Uterus (tissue), 3 donors: ENCODE measurements at regions not wholly inside any gene's neighbourhood (a gene's known extent, or its start where the extent isn't known, plus 50 kb on each side); places are given as distances from the start of the nearest gene placed in this dataset.

Source experiments
- DNase-seq, 2 donors: peaks; one replicate each; pipeline ENCODE4 v3.0.0-alpha.2; 2019 to 2020
- H3K27ac ChIP-seq, 2 donors: fragments of 200-600 bp; sonication (generic); 1 replicate in 1 of 2; 2 replicates in 1 of 2; pipeline ENCODE4 v1.5.1; 2016 to 2018
- H3K27me3 ChIP-seq, 2 donors: fragments of 200-600 bp; sonication (generic); one replicate each; pipeline ENCODE4 v1.5.1; 2018 to 2019; ENCODE audit warnings: control low read depth in 1 of 2
- H3K36me3 ChIP-seq, 2 donors: fragments of 200-600 bp; sonication (generic); one replicate each; pipeline ENCODE4 v1.5.1; 2019; ENCODE audit warnings: control low read depth in 1 of 2
- H3K4me1 ChIP-seq, 2 donors: fragments of 200-600 bp; sonication (generic); one replicate each; pipeline ENCODE4 v1.5.1; 2018 to 2019; ENCODE audit warnings: control low read depth in 1 of 2
- H3K4me3 ChIP-seq, 2 donors: fragments of 200-600 bp; sonication (generic); 1 replicate in 1 of 2; 2 replicates in 1 of 2; pipeline ENCODE4 v1.5.1; 2018 to 2019; ENCODE audit warnings: mild to moderate bottlenecking in 1 of 2
- H3K9me3 ChIP-seq, 2 donors: fragments of 200-600 bp; sonication (generic); one replicate each; pipeline ENCODE4 v1.5.1; 2019; ENCODE audit warnings: control low read depth in 1 of 2
- POLR2A ChIP-seq, 2 donors: fragments of 450-650 bp; IDR thresholded peaks; one replicate each; pipeline ENCODE4 v1.6.1; 2016; ENCODE audit warnings: antibody characterized with exemption in 2 of 2, mild to moderate bottlenecking in 1 of 2, moderate library complexity in 1 of 2
- intact Hi-C: fragments of 100-400 bp; cut with DNase I; formaldehyde crosslinking; loops from one replicate; pipeline ENCODE4 v1.15.1; 2023; ENCODE audit warnings: low total_unique reads
- TF ChIP-seq, protein P1 (sequence below), 4 experiments: fragments of 200-600 bp in 2 of 4; fragments of 450-650 bp in 2 of 4; sonication (generic) in 2 of 4; IDR thresholded peaks; one replicate each; pipeline ENCODE4 v1.5.1; 2016 to 2019; ENCODE audit warnings: antibody characterized with exemption in 4 of 4, mild to moderate bottlenecking in 2 of 4, moderate library complexity in 1 of 4
- donor health status: DM: yes; HTN: yes; CAD: no.

- H3K4me1 ChIP-seq = no peaks in the 10 kb centered on the region
- H3K9me3 ChIP-seq = no peaks in the 10 kb centered on the region
- no peak overlapping the region for H3K4me3 ChIP-seq
- TF ChIP-seq, protein P1, sequence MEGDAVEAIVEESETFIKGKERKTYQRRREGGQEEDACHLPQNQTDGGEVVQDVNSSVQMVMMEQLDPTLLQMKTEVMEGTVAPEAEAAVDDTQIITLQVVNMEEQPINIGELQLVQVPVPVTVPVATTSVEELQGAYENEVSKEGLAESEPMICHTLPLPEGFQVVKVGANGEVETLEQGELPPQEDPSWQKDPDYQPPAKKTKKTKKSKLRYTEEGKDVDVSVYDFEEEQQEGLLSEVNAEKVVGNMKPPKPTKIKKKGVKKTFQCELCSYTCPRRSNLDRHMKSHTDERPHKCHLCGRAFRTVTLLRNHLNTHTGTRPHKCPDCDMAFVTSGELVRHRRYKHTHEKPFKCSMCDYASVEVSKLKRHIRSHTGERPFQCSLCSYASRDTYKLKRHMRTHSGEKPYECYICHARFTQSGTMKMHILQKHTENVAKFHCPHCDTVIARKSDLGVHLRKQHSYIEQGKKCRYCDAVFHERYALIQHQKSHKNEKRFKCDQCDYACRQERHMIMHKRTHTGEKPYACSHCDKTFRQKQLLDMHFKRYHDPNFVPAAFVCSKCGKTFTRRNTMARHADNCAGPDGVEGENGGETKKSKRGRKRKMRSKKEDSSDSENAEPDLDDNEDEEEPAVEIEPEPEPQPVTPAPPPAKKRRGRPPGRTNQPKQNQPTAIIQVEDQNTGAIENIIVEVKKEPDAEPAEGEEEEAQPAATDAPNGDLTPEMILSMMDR (IDR thresholded peaks at IDR 0.05) = no peak
- TF ChIP-seq POLR2A (IDR thresholded peaks at IDR 0.05) = no peak
- H3K27me3 ChIP-seq = no peaks in the 10 kb centered on the region
- no peak for DNase-seq
- intact Hi-C loops = no loop called here
- H3K27ac ChIP-seq = no peak overlapping the region
- H3K36me3 ChIP-seq = no peaks in the 10 kb centered on the region
Measured at GRCh38 chr2:3958969-3959368, 255.6 kb downstream of the DCDC2C start.

GRCh38 chr2:3959372-3959771 is 256.0 kb downstream of the DCDC2C start:
- intact Hi-C loops = no loop called here
- Histone ChIP-seq H3K36me3 (no peaks in the 10 kb centered on the region), H3K27me3 (no peaks in the 10 kb centered on the region), H3K27ac (no peak overlapping the region), H3K9me3 (no peaks in the 10 kb centered on the region), H3K4me3 (no peak overlapping the region), H3K4me1 (no peaks in the 10 kb centered on the region)
- DNase-seq = no peak
- TF ChIP-seq, protein P1 (IDR thresholded peaks at IDR 0.05) = peak; percentile 19 to 27 (median 22)
- no peak for TF ChIP-seq POLR2A (IDR thresholded peaks at IDR 0.05)

DNA sequence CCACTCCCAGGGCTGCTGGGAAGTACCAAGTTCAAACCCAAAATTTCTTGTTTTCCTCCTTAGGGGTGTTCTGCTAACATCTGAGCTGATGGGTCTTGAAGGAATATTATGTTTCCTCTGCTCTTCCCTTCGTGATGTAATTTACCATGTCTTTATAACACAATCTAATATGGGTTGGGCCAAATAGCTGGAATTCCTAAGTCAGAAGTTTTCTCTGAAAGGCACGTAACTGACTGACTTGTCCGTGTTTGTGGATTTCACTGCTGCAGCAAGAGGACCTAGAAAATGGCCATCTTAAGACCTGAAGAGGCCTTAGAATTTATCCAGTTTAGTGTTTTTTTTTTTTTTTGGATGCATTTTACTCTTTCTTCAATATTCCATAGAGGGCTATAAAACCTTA is 256.7 kb downstream of the DCDC2C start:
- Histone ChIP-seq H3K4me3 (no peak overlapping the region), H3K4me1 (no peaks in the 10 kb centered on the region), H3K36me3 (no peaks in the 10 kb centered on the region), H3K27ac (no peak overlapping the region), H3K9me3 (no peaks in the 10 kb centered on the region), H3K27me3 (no peaks in the 10 kb centered on the region)
- intact Hi-C loops = no loop called here
- no peak for DNase-seq
- TF ChIP-seq, protein P1 (IDR thresholded peaks at IDR 0.05) = no peak
- no peak for TF ChIP-seq POLR2A (IDR thresholded peaks at IDR 0.05)

GRCh38 chr2:3962719-3963118 is 259.3 kb downstream of the DCDC2C start:
- H3K4me3 ChIP-seq = no peak overlapping the region
- no peak overlapping the region for H3K27ac ChIP-seq
- no peaks in the 10 kb centered on the region for H3K4me1 ChIP-seq
- intact Hi-C loops = no loop called here
- no peak for TF ChIP-seq POLR2A (IDR thresholded peaks at IDR 0.05)
- TF ChIP-seq, protein P1 (IDR thresholded peaks at IDR 0.05) = no peak
- H3K27me3 ChIP-seq = no peaks in the 10 kb centered on the region
- no peaks in the 10 kb centered on the region for H3K36me3 ChIP-seq
- no peaks in the 10 kb centered on the region for H3K9me3 ChIP-seq
- no peak for DNase-seq

DNA sequence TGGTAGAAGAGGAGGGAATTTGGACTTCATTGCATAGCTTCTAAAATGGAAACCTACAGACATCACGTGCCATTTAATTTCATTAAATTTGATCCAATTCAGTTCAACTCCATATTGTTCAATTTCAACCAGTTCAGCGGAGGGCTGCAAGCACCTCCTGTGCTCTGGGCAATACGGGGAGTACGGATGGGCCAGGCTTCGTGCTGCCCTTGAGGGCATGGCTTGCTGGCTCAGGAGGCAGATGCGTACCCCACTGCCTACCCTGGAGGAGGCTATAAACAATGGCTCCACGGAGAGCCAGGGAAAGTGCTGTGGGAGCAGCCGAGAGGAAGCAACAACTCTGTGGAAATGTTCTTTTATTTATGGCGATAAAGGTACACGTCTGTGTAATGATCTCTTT is 261.8 kb downstream of the DCDC2C start:
- intact Hi-C loops = no loop called here
- no peak for DNase-seq
- H3K9me3 ChIP-seq = no peaks in the 10 kb centered on the region

More for the DNA sequence above, 261.8 kb downstream of the DCDC2C start:
- H3K36me3 ChIP-seq = no peaks in the 10 kb centered on the region
- H3K27ac ChIP-seq = no peak overlapping the region
- no peaks in the 10 kb centered on the region for H3K27me3 ChIP-seq
- TF ChIP-seq POLR2A (IDR thresholded peaks at IDR 0.05) = no peak
- TF ChIP-seq, protein P1 (IDR thresholded peaks at IDR 0.05) = no peak
- H3K4me3 ChIP-seq = no peak overlapping the region
- no peaks in the 10 kb centered on the region for H3K4me1 ChIP-seq
